ENCODE measurements at regions not wholly inside any gene's neighbourhood (a gene's known extent, or its start where the extent isn't known, plus 50 kb on each side); places are given as distances from the start of the nearest gene placed in this dataset.

DNA sequence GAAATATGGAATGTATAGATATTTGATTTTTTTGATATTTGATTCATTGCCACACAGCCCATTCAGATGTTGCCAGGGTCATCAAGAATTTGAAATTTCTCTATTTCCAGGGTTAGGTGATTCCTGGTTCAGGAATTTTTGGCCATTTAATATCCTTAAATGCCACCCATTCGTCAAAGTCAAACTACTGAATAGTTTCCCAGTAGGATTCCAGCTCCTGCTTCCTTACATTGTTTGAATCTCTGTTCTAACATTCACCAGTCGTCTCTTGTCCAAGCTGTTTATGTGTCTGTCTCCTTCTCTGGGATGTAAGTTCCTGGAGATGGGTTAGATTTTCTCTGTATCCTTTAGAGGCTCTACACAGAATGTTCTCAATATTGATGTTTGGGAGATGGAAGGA lies 124.9 kb upstream of the TLE3 start:
- no peak for TF ChIP-seq POLR2A (IDR thresholded peaks at IDR 0.05)
- no peak for TF ChIP-seq CTCF (IDR thresholded peaks at IDR 0.05)
